H1 (cell line): ENCODE measurements at regions not wholly inside any gene's neighbourhood (a gene's known extent, or its start where the extent isn't known, plus 50 kb on each side); places are given as distances from the start of the nearest gene placed in this dataset.

Source experiments
- CTCF ChIA-PET: fragments of 300-600 bp; sonication (Branson Sonifier 250); formaldehyde crosslinking; loops from one replicate; lab custom pipeline; 2021; ENCODE audit not compliant: partially characterized antibody; lab: Charles Lee
- POLR2A ChIA-PET: fragments of 300-600 bp; sonication (Branson Sonifier 250); formaldehyde crosslinking; loops from one replicate; lab custom pipeline; 2021; ENCODE audit warnings: inconsistent platforms; ENCODE audit not compliant: partially characterized antibody; lab: Charles Lee
- DNase-seq, 2 experiments: peaks; one replicate each; pipeline versions ENCODE4 v3.0.0 to v3.0.0-alpha.2; 2010 to 2022; ENCODE audit warnings: low spot score in 2 of 2, low read depth in 1 of 2, mixed read lengths in 1 of 2
- FAIRE-seq: peaks from 2 replicates; lab custom pipeline; 2011; peaks lifted over from hg19 to GRCh38; lab: Jason Lieb, UNC
- H2AFZ ChIP-seq: 2 replicates; pipeline ENCODE4 v1.8.1; 2012; ENCODE audit warnings: low read length, inconsistent platforms
- H2AK5ac ChIP-seq: 2 replicates; pipeline ENCODE4 v1.6.1; 2013; ENCODE audit warnings: low read depth, low read length
- H2BK120ac ChIP-seq: replicated peaks from 2 replicates; pipeline ENCODE3; 2013; ENCODE audit warnings: low read depth, low read length, inconsistent platforms
- H2BK12ac ChIP-seq: 2 replicates; pipeline ENCODE4 v1.6.1; 2013; ENCODE audit warnings: low read depth, low read length
- H2BK15ac ChIP-seq: 2 replicates; pipeline ENCODE4 v1.6.1; 2013; ENCODE audit warnings: low read length
- H2BK20ac ChIP-seq: 2 replicates; pipeline ENCODE4 v1.6.1; 2013; ENCODE audit warnings: low read length
- H2BK5ac ChIP-seq: 2 replicates; pipeline ENCODE4 v1.6.1; 2013; ENCODE audit warnings: low read depth, low read length
- H3K14ac ChIP-seq: 2 replicates; pipeline ENCODE4 v1.6.1; 2013; ENCODE audit warnings: inconsistent platforms; ENCODE audit not compliant: insufficient read length
- H3K18ac ChIP-seq: 2 replicates; pipeline ENCODE4 v1.6.1; 2013; ENCODE audit warnings: low read length; ENCODE audit errors: extremely low read depth
- H3K23ac ChIP-seq: 2 replicates; pipeline ENCODE4 v1.6.1; 2013; ENCODE audit warnings: inconsistent platforms; ENCODE audit not compliant: insufficient read length
- H3K23me2 ChIP-seq: 2 replicates; pipeline ENCODE4 v1.6.1; 2013; ENCODE audit warnings: low read depth, low read length
- H3K27ac ChIP-seq: 2 replicates; pipeline ENCODE4 v1.6.1; 2011; ENCODE audit warnings: low read depth, low read length, inconsistent platforms
- H3K27me3 ChIP-seq, 4 experiments: replicated peaks in 1 of 4; 1 replicate in 1 of 4; 2 replicates in 3 of 4; pipeline versions ENCODE4 v1.6.1 to v1.8.1; 2011 to 2013; ENCODE audit warnings: low read length in 3 of 4, mild to moderate bottlenecking in 3 of 4, inconsistent platforms in 2 of 4, mixed read lengths in 2 of 4, moderate library complexity in 1 of 4; ENCODE audit not compliant: control insufficient read depth in 3 of 4, insufficient read depth in 3 of 4; ENCODE audit errors: extremely low read depth in 1 of 4
- H3K36me3 ChIP-seq, 4 experiments: 2 replicates each; pipeline versions ENCODE4 v1.6.1 to v1.8.1; 2011 to 2013; ENCODE audit warnings: mild to moderate bottlenecking in 4 of 4, low read length in 3 of 4, moderate library complexity in 2 of 4, control low read depth in 1 of 4, inconsistent platforms in 1 of 4; ENCODE audit not compliant: insufficient read depth in 4 of 4, control insufficient read depth in 2 of 4
- H3K4ac ChIP-seq: replicated peaks from 2 replicates; pipeline ENCODE3; 2013; ENCODE audit warnings: low read length, low read depth, mixed read lengths, inconsistent platforms; ENCODE audit not compliant: insufficient read length
- H3K4me1 ChIP-seq, 4 experiments: replicated peaks in 1 of 4; 1 replicate in 1 of 4; 2 replicates in 3 of 4; pipeline versions ENCODE4 v1.6.1 to v1.8.1; 2011 to 2013; ENCODE audit warnings: low read length in 3 of 4, inconsistent platforms in 2 of 4, mixed read lengths in 1 of 4; ENCODE audit not compliant: insufficient read depth in 4 of 4, control insufficient read depth in 3 of 4
- H3K4me2 ChIP-seq, 2 experiments: 2 replicates each; pipeline versions ENCODE4 v1.6.1 to v1.8.1; 2011 to 2013; ENCODE audit warnings: low read depth in 2 of 2, low read length in 2 of 2, control low read depth in 1 of 2, inconsistent platforms in 1 of 2, mild to moderate bottlenecking in 1 of 2; ENCODE audit not compliant: insufficient read depth in 1 of 2
- H3K4me3 ChIP-seq, 4 experiments: fragments of 200-600, 300-600 bp in 1 of 4; sonication (generic), shearing (Covaris generic), sonication (Bioruptor Twin) in 1 of 4; 2 replicates each; pipeline versions ENCODE4 v1.5.1 to v1.8.1; 2011 to 2016; ENCODE audit warnings: low read length in 4 of 4, low read depth in 3 of 4, control low read depth in 2 of 4, inconsistent platforms in 2 of 4, mild to moderate bottlenecking in 2 of 4, mixed read lengths in 1 of 4, moderate library complexity in 1 of 4; ENCODE audit not compliant: insufficient read depth in 2 of 4; ENCODE audit errors: extremely low read depth in 1 of 4
- H3K56ac ChIP-seq: replicated peaks from 2 replicates; pipeline ENCODE3; 2013; ENCODE audit warnings: low read depth, mild to moderate bottlenecking, mixed read lengths, low read length, inconsistent platforms; ENCODE audit not compliant: insufficient read length
- H3K79me1 ChIP-seq: 2 replicates; pipeline ENCODE4 v1.6.1; 2013; ENCODE audit warnings: low read depth, low read length, control low read depth
- H3K79me2 ChIP-seq, 2 experiments: 2 replicates each; pipeline versions ENCODE4 v1.6.1 to v1.8.1; 2012 to 2013; ENCODE audit warnings: low read length in 2 of 2, mild to moderate bottlenecking in 2 of 2, inconsistent platforms in 1 of 2; ENCODE audit not compliant: insufficient read depth in 2 of 2, control insufficient read depth in 1 of 2
- H3K9ac ChIP-seq, 4 experiments: replicated peaks in 1 of 4; 1 replicate in 1 of 4; 2 replicates in 3 of 4; pipeline versions ENCODE4 v1.6.1 to v1.8.1; 2011 to 2013; ENCODE audit warnings: low read depth in 3 of 4, low read length in 3 of 4, control low read depth in 2 of 4, mild to moderate bottlenecking in 2 of 4, moderate library complexity in 2 of 4, inconsistent platforms in 1 of 4; ENCODE audit errors: extremely low read depth in 1 of 4
- H3K9me3 ChIP-seq, 2 experiments: 2 replicates each; pipeline versions ENCODE4 v1.6.1 to v1.8.1; 2012 to 2013; ENCODE audit warnings: mild to moderate bottlenecking in 2 of 2, moderate library complexity in 2 of 2, control low read depth in 1 of 2, inconsistent platforms in 1 of 2, low read depth in 1 of 2, low read length in 1 of 2, mixed read lengths in 1 of 2; ENCODE audit not compliant: insufficient read depth in 2 of 2
- H4K20me1 ChIP-seq, 2 experiments: replicated peaks in 1 of 2; 2 replicates each; pipeline versions ENCODE3 to v1.8.1; 2011 to 2013; ENCODE audit warnings: inconsistent platforms in 2 of 2, low read length in 2 of 2, mild to moderate bottlenecking in 1 of 2; ENCODE audit not compliant: insufficient read depth in 2 of 2, control insufficient read depth in 1 of 2
- H4K5ac ChIP-seq: 2 replicates; pipeline ENCODE4 v1.6.1; 2013; ENCODE audit warnings: low read length, low read depth, mixed read lengths, inconsistent platforms; ENCODE audit not compliant: insufficient read length
- H4K8ac ChIP-seq: 2 replicates; pipeline ENCODE4 v1.8.0; 2013; ENCODE audit warnings: mild to moderate bottlenecking, moderate library complexity, low read length, inconsistent platforms; ENCODE audit not compliant: insufficient read depth; ENCODE audit errors: extremely low read depth
- H4K91ac ChIP-seq: replicated peaks from 2 replicates; pipeline ENCODE3; 2013; ENCODE audit warnings: low read length, mixed read lengths, inconsistent platforms; ENCODE audit not compliant: insufficient read length
- BCL11A ChIP-seq, 2 experiments: IDR thresholded peaks; one replicate each; pipeline ENCODE4 v1.6.1; 2011; ENCODE audit warnings: low read depth in 2 of 2, low read length in 2 of 2, mild to moderate bottlenecking in 2 of 2
- GABPA ChIP-seq: IDR thresholded peaks from 2 replicates; pipeline ENCODE4 v1.6.1; 2011; ENCODE audit warnings: mild to moderate bottlenecking, low read length, moderate library complexity, borderline replicate concordance; ENCODE audit not compliant: insufficient read depth
- HDAC6 ChIP-seq: IDR thresholded peaks from one replicate; pipeline ENCODE4 v1.7.1; 2012; ENCODE audit warnings: low read depth, mild to moderate bottlenecking, inconsistent platforms, low read length, moderate library complexity
- NRF1 ChIP-seq: IDR thresholded peaks from 2 replicates; pipeline ENCODE4 v1.6.1; 2011; ENCODE audit warnings: mild to moderate bottlenecking, low read depth, low read length, improper control_type of control experiment
- POLR2AphosphoS5 ChIP-seq: IDR thresholded peaks from 2 replicates; pipeline ENCODE4 v1.6.1; 2011; ENCODE audit warnings: low read depth, low read length
- SIX5 ChIP-seq: IDR thresholded peaks from 2 replicates; pipeline ENCODE4 v1.6.1; 2011; ENCODE audit warnings: mild to moderate bottlenecking, low read depth, low read length
- SUZ12 ChIP-seq: fragments of 200-600 bp; sonication (generic); IDR thresholded peaks from 2 replicates; pipeline ENCODE4 v1.6.1; 2012; ENCODE audit warnings: mild to moderate bottlenecking, inconsistent platforms, low read length, moderate library complexity, mixed read lengths
- YY1 ChIP-seq: IDR thresholded peaks from 2 replicates; pipeline ENCODE4 v1.6.1; 2011; ENCODE audit warnings: low read depth, mild to moderate bottlenecking, low read length
- WGBS, 2 experiments: shearing (Covaris generic) in 1 of 2; methylation state at CpG; one replicate each; pipeline versions ENCODE4 v1.1.6 to v1.1.7; 2013 to 2015; ENCODE audit warnings: low lambda C conversion rate in 2 of 2, mixed read lengths in 2 of 2, inconsistent platforms in 1 of 2, low coverage in 1 of 2, missing lambda C conversion rate in 1 of 2; ENCODE audit not compliant: insufficient replicate concordance in 2 of 2, insufficient coverage in 1 of 2, insufficient read length in 1 of 2; ENCODE audit errors: extremely low coverage in 1 of 2, missing lambda C conversion rate in 1 of 2; 5-methylcytosine and 5-hydroxymethylcytosine counted together

- H3K23ac ChIP-seq = no peak overlapping the region
- H3K4ac ChIP-seq = no peak overlapping the region
- H3K27me3 ChIP-seq = no peaks in the 10 kb centered on the region
- TF ChIP-seq BCL11A (IDR thresholded peaks at IDR 0.05; ENCODE audit: low read depth in 2 of 2, low read length in 2 of 2) = no peak
- no peak for TF ChIP-seq SIX5
- no peak for TF ChIP-seq GABPA
- TF ChIP-seq SUZ12 = no peak
- TF ChIP-seq NRF1 = no peak
- TF ChIP-seq YY1 = no peak
- no peak for TF ChIP-seq HDAC6
- no peak for TF ChIP-seq POLR2AphosphoS5
- no peak overlapping the region for H3K4me2 ChIP-seq
- WGBS, 2 experiments = 82% methylated on average over 9 of the region's 9 CpGs; no CpG with 5 or more reads in 1 of the 2 experiments
- H2BK5ac ChIP-seq = no peak overlapping the region
- no peaks in the 10 kb centered on the region; the same call in 1 of the 2 replicates for H3K23me2 ChIP-seq
- H3K9me3 ChIP-seq = no peaks in the 10 kb centered on the region
- H3K14ac ChIP-seq = no peak overlapping the region
- H2BK120ac ChIP-seq = no peak overlapping the region
- H3K27ac ChIP-seq = no peak overlapping the region
- H3K4me3 ChIP-seq = no peak overlapping the region
- no peaks in the 10 kb centered on the region for H3K79me2 ChIP-seq
- no peaks in the 10 kb centered on the region for H3K36me3 ChIP-seq
- DNase-seq (no peak), FAIRE-seq (no peak)
- no peak overlapping the region for H4K5ac ChIP-seq
- no peak overlapping the region for H2AK5ac ChIP-seq
- no peak overlapping the region for H3K9ac ChIP-seq
- POLR2A ChIA-PET = no interaction called here
- no peak overlapping the region for H2BK12ac ChIP-seq
- no peaks in the 10 kb centered on the region for H4K20me1 ChIP-seq
- H3K79me1 ChIP-seq = no peaks in the 10 kb centered on the region
- peak overlapping the region; percentile 44; the same call in 1 of the 2 replicates for H2BK20ac ChIP-seq
- H2AFZ ChIP-seq = 0 out of 2 replicates have a peak overlapping the region, but pooled peaks have one; percentile 21
- H3K18ac ChIP-seq = no peak overlapping the region
- H2BK15ac ChIP-seq = no peak overlapping the region
- no peak overlapping the region for H3K56ac ChIP-seq
- H3K4me1 ChIP-seq = peaks cover 0 to 9% (median 4%) of the 10 kb centered on the region in 4 experiments; a peak in 3 of 7 replicates
- CTCF ChIA-PET = interaction anchor here (0.6 to 0.8 kb wide), 2 partner anchors 10 to 96 kb away, joined by 3 read pairs; no protein-coding TSS in a partner anchor
- H4K91ac ChIP-seq = no peak overlapping the region
- H4K8ac ChIP-seq = no peak overlapping the region
Observed at GRCh38 chr13:34640179-34640992, 301.7 kb upstream of the NBEA start.
